Activated T-cell treated with anti-CD3 and anti-CD28 coated beads, Interleukin-2, amount 50 U/mL, for 48 hours (primary cell): ENCODE measurements at regions not wholly inside any gene's neighbourhood (a gene's known extent, or its start where the extent isn't known, plus 50 kb on each side); places are given as distances from the start of the nearest gene placed in this dataset.
"Not testable (repeated sequence)": the region's sequence is repeated elsewhere in the genome, so short reads cannot be mapped to it uniquely, and the experiment has no call there.

ENCODE experiments used
- DNase-seq, 2 experiments: peaks; one replicate each; pipeline ENCODE4 v3.0.0-alpha.2; 2020

DNA sequence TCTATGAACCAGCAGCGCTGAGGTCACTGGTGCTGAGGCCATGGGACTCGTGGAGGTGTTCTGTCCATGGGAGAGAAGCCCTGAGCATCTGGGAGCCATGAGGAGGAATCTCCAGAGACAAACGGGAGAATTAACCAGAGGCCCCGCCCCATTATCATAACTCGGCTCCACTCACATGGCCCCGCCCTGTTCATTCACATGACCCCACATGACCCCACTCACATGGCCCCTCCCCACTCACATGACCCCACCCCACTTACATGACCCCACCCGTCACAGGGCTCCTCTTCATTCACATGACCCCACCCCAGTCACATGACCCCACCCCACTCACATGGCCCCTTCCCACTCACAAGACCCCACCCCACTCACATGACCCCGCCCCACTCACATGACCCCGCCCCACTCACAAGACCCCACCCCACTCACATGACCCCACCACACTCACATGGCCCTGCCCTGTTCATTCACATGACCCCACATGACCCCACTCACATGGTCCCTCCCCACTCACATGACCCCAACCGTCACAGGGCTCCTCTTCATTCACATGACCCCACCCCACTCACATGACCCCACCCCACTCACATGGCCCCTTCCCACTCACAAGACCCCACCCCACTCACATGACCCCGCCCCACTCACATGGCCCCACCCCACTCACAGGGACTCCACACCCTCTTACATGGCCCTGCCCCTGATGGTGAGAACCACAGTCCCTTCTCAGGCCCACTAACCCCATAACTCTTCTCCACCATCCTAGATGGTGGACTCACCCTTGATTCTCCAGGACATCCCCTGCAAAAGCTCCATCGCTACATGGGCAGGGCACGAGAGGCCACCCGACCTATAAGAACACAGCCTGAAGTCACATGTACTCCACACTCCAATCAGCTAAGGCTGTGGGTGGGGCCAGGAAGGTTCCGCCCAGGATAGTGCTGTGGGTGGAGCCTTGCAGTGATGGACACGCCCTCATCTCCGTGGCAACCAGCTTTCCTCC lies 151.1 kb upstream of the SFSWAP start:
- peak in 1 of 2 experiments; percentile 21 for DNase-seq

DNA sequence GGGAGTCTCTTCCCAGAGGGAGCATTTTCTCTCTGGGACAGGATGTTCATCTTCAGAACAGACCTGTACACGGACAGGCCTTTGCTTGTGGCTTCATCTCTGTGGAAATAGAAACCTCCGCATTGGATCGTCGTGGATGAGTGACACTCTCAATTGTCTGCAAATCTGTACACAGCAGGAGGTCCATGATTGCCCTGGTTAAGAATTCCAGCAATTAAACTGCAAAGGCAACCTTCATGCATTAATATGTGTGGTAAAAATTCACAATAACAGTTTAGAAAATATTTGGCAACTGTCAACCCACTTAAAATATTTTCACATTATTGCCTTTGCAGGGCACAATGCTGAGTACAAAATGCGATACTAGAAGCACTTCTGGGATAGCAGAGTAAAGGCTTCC lies 149.8 kb upstream of the SFSWAP start:
- no peak for DNase-seq

GRCh38 chr12:131561891-131562684 lies 148.8 kb upstream of the SFSWAP start:
- no peak for DNase-seq

GRCh38 chr12:131564138-131564727 lies 146.7 kb upstream of the SFSWAP start:
- peak in 1 of 2 experiments; percentile 25 for DNase-seq

- DNase-seq, result no peak
These were observed 146.0 kb upstream of the SFSWAP start for GRCh38 chr12:131564845-131565244.

DNA sequence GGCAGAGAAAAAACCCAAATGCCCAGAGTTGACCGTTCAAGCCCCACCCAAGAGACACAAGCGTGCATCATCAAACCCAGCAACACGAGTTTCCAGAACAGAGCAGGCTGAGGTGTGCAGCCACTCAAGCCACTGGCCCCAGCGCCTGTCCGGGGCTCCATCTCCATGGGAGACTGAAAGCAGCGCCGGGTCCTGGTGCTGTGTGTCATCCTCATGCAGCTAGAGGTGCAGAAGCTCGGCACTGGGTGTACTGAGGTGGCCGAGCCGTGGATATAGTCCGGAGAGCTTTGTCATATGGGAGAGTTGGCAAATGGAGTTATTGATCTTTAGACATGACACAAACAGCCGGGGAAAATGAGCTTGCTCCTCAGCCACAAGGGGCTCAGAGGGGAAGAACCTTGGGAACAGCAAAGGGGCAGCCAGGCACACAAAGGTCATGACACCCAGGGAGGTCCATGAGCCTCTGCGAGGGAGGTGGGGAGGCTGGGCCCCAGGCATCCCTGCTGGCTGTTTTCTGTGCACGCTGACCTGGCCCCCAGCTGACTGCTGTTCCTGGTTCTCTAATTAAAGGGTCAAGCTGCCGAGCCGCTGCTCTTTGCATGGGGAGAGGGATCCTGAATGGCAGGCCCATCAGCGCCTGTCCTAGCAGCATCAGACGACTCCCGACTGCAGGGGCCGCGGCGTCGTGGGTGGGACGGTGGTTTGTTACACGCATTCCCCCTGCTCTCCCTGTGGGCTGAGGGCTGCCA lies 145.4 kb upstream of the SFSWAP start:
- no peak for DNase-seq

GRCh38 chr12:131568336-131568735 lies 142.6 kb upstream of the SFSWAP start:
- no peak for DNase-seq

DNA sequence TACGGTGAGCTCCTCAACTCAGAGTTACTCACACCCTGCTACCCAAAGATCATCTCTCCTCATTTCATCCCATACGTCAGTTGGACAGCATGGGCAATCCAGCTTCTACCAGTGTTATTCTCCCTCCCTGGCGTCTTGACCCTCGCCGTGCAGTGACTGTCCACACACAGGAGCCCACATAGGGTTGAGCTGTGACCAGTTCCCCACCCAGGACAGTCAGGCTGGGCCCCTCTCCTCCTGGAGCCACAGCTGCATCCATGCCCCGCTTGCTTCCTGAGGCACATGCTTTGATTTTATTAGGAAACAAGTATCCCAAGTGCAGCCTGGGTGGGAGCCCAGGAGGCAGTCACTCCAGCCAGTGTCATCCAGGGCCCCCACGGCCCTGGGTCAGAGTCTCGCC lies 140.3 kb upstream of the SFSWAP start:
- DNase-seq, result no peak

DNA sequence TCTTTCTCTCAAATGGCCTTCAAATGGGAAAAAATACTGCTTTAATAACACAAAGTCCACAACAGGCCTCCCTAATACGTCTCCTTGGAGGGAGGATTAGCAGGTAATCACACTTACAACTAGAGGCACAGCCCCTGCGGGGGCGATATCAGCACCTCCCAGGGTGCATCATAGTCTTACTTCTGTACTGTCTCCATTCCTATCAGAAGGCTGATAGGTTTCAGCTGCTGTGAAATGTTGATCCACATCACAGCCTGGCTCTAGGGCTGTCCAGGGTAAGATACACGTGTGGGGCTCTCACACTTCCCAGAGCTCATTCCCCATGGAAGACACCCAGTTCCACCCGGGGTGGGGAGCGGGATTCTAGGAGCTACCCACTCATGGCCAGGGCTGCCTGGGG lies 139.1 kb upstream of the SFSWAP start:
- no peak for DNase-seq

DNA sequence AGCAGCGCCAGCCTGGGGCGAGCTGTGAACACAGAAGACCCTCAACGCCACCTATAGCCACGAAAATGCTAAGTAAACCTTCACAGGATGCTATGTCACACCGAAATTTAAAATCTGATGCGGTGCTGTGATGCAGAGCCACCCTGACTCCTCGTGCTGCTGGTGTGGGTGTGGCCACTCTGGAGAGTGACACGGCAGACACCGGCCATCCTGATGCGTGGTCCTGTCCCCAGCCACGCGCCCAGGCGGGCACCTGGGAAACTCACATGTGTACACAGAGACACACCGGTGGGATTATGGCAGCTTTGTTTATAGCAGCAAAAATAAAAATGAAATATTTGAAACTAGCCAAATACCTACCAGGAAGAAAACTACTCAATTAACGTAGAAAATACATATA lies 138.3 kb upstream of the SFSWAP start:
- no peak for DNase-seq

DNA sequence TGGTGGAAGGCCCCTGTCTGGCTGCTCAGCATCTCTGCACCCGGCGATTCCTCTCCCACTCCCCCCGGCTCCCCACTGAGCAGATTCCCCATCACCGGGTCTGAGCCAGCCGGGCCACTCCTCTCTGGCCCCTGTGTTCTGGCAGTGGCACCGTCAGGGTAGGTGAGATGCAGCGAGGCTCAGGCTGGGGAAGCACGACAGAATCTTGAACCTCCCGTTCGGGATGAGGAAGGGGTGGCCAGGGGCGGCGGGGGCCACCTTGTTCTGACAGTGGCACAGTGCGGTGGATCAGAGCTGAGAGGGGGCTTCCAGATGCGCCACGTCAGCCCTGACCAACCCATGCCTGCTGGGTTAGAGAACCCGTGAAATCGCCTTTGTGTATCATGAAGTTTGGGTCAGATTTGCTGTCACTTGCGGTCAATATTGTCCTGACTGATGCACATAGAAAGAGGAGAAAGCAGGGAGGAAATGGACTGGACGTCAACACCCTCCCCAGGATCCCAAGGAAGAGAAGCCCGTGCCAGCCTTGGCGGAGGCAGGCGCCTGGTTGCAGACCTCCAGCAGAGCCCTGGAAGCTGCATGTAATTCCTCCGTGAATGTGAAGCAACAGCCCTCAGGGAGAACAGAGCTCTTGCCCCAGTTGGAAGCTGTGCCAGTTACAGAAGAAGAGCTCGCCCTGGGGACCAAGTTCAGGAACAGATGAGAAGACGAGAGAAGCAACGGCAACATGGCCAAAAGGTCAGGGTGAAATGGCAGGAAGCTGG lies 137.1 kb upstream of the SFSWAP start:
- no peak for DNase-seq

DNA sequence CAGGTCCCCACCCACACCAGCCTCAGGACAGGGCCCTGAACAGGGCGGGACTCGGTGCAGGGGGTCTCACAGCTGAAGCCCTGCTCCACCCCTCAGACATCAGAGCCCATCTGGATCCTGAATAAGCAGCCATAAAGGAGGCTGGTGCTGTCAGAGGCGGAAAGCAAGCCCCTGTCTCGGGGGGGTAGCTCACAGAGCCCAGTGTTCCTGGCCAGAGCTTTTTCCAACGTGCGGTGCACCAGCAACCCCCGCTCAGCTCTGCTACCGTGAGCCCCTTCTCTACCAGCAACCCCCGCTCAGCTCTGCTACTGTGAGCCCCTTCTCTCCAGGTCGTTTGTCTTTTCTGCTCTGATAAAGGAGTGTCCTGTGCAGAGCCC lies 136.5 kb upstream of the SFSWAP start:
- DNase-seq, result no peak

GRCh38 chr12:131575371-131575770 lies 135.5 kb upstream of the SFSWAP start:
- DNase-seq, result no peak

DNA sequence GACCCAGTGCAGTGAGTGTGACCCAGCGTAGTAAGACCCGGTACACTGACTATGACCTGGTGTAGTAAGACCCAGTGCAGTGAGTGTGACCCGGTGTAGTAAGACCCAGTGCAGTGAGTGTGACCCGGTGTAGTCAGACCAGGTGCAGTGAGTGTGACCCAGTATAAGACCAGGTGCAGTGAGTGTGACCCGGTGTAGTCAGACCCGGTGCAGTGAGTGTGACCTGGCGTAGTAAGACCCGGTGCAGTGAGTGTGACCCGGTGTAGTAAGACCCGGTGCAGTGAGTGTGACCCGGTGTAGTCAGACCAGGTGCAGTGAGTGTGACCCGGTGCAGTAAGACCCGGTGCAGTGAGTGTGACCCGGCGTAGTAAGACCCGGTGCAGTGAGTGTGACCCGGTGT lies 134.2 kb upstream of the SFSWAP start:
- DNase-seq, result not testable (repeated sequence)

DNA sequence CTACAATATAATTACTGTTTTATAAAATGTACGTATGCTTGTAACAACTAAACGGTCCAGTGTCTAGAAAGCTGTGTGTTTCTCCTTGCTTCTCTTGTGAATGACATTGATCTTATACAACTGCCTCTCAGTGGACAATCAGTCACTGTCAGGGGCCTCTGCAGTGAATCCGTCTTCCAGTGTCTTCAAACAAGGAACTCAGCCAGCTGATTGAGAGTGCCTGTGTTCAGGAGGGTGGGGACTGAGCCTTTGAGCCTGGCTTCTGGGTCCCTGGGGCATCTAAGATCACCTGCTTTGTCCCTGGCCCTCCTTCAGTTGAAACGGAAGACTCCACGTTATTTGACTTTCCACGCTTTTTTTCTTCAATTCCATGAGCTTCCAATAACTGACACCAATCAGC lies 133.1 kb upstream of the SFSWAP start:
- DNase-seq, result no peak

- no peak for DNase-seq
These were observed 131.9 kb upstream of the SFSWAP start for GRCh38 chr12:131578828-131579470.

DNA sequence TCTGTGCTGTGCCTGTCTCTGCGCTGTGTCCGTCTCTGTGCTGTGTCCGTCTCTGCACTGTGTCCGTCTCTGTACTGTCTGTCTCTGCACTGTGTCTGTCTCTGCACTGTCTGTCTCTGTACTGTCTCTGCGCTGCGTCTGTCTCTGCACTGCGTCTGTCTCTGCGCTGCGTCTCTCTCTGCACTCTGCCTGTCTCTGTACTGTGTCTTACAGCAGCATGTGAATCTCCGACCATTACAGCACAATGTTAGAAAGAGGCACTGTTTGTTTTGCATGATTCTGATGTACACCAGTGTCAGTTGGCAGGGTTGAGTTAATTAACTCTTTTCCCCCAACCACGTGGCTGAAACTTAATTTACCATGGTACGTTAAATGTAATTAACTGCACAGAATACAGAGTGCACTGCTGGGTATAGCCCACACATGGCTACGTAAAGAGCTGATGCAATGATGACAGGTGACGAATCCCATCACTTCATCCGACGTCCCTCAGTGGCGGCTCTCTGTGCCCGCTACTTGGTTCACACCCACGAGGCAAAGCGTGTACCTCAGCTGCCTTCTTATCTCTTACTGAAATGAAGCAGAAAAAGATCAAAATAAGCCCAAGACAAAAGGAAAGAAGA lies 127.7 kb upstream of the SFSWAP start:
- no peak for DNase-seq

GRCh38 chr12:131586269-131586668 lies 124.6 kb upstream of the SFSWAP start:
- no peak for DNase-seq

GRCh38 chr12:131586761-131587160 lies 124.1 kb upstream of the SFSWAP start:
- DNase-seq, result no peak

DNA sequence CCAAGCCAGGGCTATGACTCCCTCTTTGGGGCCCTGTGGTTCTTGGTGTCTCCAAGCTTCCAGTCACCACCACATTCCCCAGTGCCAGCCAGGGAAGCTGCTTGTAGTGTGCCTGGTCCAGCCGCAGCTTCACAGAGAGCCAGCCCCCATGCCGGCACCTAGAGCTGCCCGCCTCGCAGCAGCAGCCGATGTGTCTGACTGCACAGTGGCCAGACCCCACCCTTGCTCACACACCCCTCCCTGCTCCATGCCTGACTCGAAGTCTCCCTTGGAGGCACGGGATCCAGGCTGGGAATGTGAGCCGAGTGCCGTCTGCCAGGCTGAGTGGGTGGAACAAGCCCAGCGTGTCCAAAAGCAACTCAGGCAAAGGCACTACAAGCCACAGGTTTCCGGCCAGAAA lies 123.3 kb upstream of the SFSWAP start:
- no peak for DNase-seq
